Stimulated activated CD4-positive, alpha-beta T cell treated with anti-CD3 and anti-CD28 coated beads, Interleukin-4, amount 100 ng/mL, for 48 hours (primary cell): ENCODE measurements at regions not wholly inside any gene's neighbourhood (a gene's known extent, or its start where the extent isn't known, plus 50 kb on each side); places are given as distances from the start of the nearest gene placed in this dataset.

Source experiments
- DNase-seq, 2 donors: peaks; one replicate each; pipeline ENCODE4 v3.0.0-alpha.2; 2020; ENCODE audit warnings: low read depth in 2 of 2

GRCh38 chr21:39024538-39024937 is 158.7 kb downstream of the PSMG1 start:
- DNase-seq: no peak

- DNase-seq: no peak
These were observed 160.2 kb downstream of the PSMG1 start for GRCh38 chr21:39022863-39023693.

- DNase-seq: no peak
These were observed 160.8 kb downstream of the PSMG1 start for GRCh38 chr21:39022466-39022862.

- no peak for DNase-seq
These were observed 161.2 kb downstream of the PSMG1 start for GRCh38 chr21:39022035-39022434.

GRCh38 chr21:39021478-39021832 is 161.8 kb downstream of the PSMG1 start:
- no peak for DNase-seq

GRCh38 chr21:39020751-39021477 is 162.3 kb downstream of the PSMG1 start:
- no peak for DNase-seq

- DNase-seq: no peak
These were observed 164.5 kb downstream of the PSMG1 start for GRCh38 chr21:39018730-39019129.

GRCh38 chr21:39016740-39017315 is 166.4 kb downstream of the PSMG1 start:
- no peak for DNase-seq

- no peak for DNase-seq
These were observed 168.5 kb downstream of the PSMG1 start for GRCh38 chr21:39014747-39015146.

GRCh38 chr21:39012326-39013230 is 170.7 kb downstream of the PSMG1 start:
- no peak for DNase-seq

GRCh38 chr21:39011911-39012310 is 171.3 kb downstream of the PSMG1 start:
- no peak for DNase-seq

- no peak for DNase-seq
These were observed 172.4 kb downstream of the PSMG1 start for GRCh38 chr21:39010629-39011404.

GRCh38 chr21:39009587-39010225 is 173.5 kb downstream of the PSMG1 start:
- DNase-seq: no peak

GRCh38 chr21:39007985-39008384 is 175.3 kb downstream of the PSMG1 start:
- DNase-seq: no peak

- no peak for DNase-seq
These were observed 175.7 kb downstream of the PSMG1 start for GRCh38 chr21:39007532-39007931.

- no peak for DNase-seq
These were observed 176.5 kb downstream of the PSMG1 start for GRCh38 chr21:39006571-39007311.

- DNase-seq: no peak
These were observed 177.8 kb downstream of the PSMG1 start for GRCh38 chr21:39005502-39005787.

GRCh38 chr21:39004634-39005501 is 178.4 kb downstream of the PSMG1 start:
- DNase-seq: no peak

- no peak for DNase-seq
These were observed 179.1 kb downstream of the PSMG1 start for GRCh38 chr21:39003982-39004633.
